ENCODE measurements at regions not wholly inside any gene's neighbourhood (a gene's known extent, or its start where the extent isn't known, plus 50 kb on each side); places are given as distances from the start of the nearest gene placed in this dataset.

DNA sequence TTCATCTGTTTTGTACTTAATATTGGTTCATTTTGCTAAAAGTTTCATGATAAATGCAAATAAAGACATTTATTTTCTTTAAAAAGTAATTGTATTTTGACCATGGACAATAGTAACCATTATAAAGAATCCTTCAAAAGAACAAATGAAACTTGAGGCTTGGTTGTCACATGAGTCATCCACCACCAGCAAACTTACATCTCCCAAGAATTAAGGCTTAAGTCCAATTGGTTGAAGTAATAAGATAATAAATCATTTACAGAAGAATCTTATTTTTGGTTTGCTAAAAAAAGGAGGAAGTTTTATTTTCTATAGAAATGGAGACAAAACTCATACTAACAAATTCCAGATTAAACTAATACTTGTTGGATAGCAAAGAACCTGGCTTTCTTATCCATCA lies 84.8 kb upstream of the KITLG start:
- no peak for TF ChIP-seq EZH2 (IDR thresholded peaks at IDR 0.05)
- TF ChIP-seq POLR2AphosphoS5 (IDR thresholded peaks at IDR 0.05; ENCODE audit: borderline replicate concordance, low read depth, low read length): no peak
- no peak for TF ChIP-seq FOXP2 (optimal IDR thresholded peaks at IDR 0.05; ENCODE audit: control extremely low read depth, extremely low read length, insufficient read depth)

All from SK-N-MC (cell line).